ENCODE measurements at regions not wholly inside any gene's neighbourhood (a gene's known extent, or its start where the extent isn't known, plus 50 kb on each side); places are given as distances from the start of the nearest gene placed in this dataset.

- ChIA-PET CTCF (no interaction called here), POLR2A (ENCODE audit: unreplicated experiment) (no interaction called here)
- no peaks in the 10 kb centered on the region for H3K9me3 ChIP-seq (ENCODE audit: control insufficient read depth, insufficient read depth, low read length)
- H3K56ac ChIP-seq (ENCODE audit: extremely low read depth, insufficient read depth, low read length) = no peak overlapping the region
- no peaks in the 10 kb centered on the region for H3K4me1 ChIP-seq (ENCODE audit: control insufficient read depth, insufficient read depth, low read length)
- H3K9me1 ChIP-seq (ENCODE audit: insufficient read depth, low read length) = no peaks in the 10 kb centered on the region
- no peak overlapping the region for H2BK20ac ChIP-seq (ENCODE audit: low read depth, low read length)
- BruUV-seq (replicated peaks) = no TSS peak
- DNase-seq (no peak), ATAC-seq (ENCODE audit: low read depth) (no peak)
- H3K4ac ChIP-seq (ENCODE audit: low read depth, low read length) = no peak overlapping the region
- no peak overlapping the region for H2BK5ac ChIP-seq (ENCODE audit: low read depth, low read length, poor library complexity, severe bottlenecking)
- H4K8ac ChIP-seq (ENCODE audit: low read depth in 2 of 2, low read length in 2 of 2) = no peak overlapping the region
- no peak overlapping the region for H3K23ac ChIP-seq (ENCODE audit: low read depth, low read length)
- H3K9ac ChIP-seq (ENCODE audit: low read depth, low read length) = no peak overlapping the region
- no peak overlapping the region for H3K4me3 ChIP-seq (ENCODE audit: insufficient read depth, low read depth, low read length)
- H2BK120ac ChIP-seq (ENCODE audit: low read depth, low read length) = no peak overlapping the region
- no peak overlapping the region for H4K5ac ChIP-seq (ENCODE audit: low read depth, low read length)
- H3K36me3 ChIP-seq (ENCODE audit: control insufficient read depth, insufficient read depth, low read length) = no peaks in the 10 kb centered on the region
- no peak overlapping the region for H3K27ac ChIP-seq (ENCODE audit: insufficient read depth, low read length)
- H2AK5ac ChIP-seq (ENCODE audit: low read depth, low read length) = no peak overlapping the region
- no peaks in the 10 kb centered on the region for H3K79me1 ChIP-seq (ENCODE audit: low read depth in 1 of 2, low read length in 2 of 2)
- dilution Hi-C loops (cut with HindIII; ENCODE audit: low sequenced_read_pairs, unreplicated experiment) (no loop called here), in situ Hi-C loops (cut with MboI; ENCODE audit: low sequenced_read_pairs) (no loop called here), intact Hi-C loops (cut with micrococcal nuclease) (no loop called here)
- TF ChIP-seq MAFK (IDR thresholded peaks at IDR 0.05; ENCODE audit: low read depth, low read length) = no peak
- no peak for TF ChIP-seq RAD21 (IDR thresholded peaks at IDR 0.05; ENCODE audit: low read length)
- no peak for TF ChIP-seq RFX5 (IDR thresholded peaks at IDR 0.05; ENCODE audit: low read depth, low read length)
- no peak for TF ChIP-seq CHD1 (IDR thresholded peaks at IDR 0.05; ENCODE audit: low read depth, low read length)
- TF ChIP-seq NFE2L2 (IDR thresholded peaks at IDR 0.05; ENCODE audit: low read depth, low read length) = no peak
- TF ChIP-seq FOS (IDR thresholded peaks at IDR 0.05; ENCODE audit: low read depth, low read length) = no peak
- no peak for TF ChIP-seq SMC3 (IDR thresholded peaks at IDR 0.05; ENCODE audit: low read depth, low read length)
- no peak for TF ChIP-seq BHLHE40 (IDR thresholded peaks at IDR 0.05; ENCODE audit: low read depth, low read length)
- TF ChIP-seq RCOR1 (IDR thresholded peaks at IDR 0.05; ENCODE audit: insufficient replicate concordance, low read length) = no peak
- TF ChIP-seq CEBPB (IDR thresholded peaks at IDR 0.05; ENCODE audit: low read depth, low read length) = no peak
- TF ChIP-seq POLR2A (IDR thresholded peaks at IDR 0.05; ENCODE audit: low read depth, low read length) = no peak
- TF ChIP-seq ELK1 (IDR thresholded peaks at IDR 0.05; ENCODE audit: borderline replicate concordance, low read depth, low read length) = no peak
- no peak for TF ChIP-seq MXI1 (IDR thresholded peaks at IDR 0.05; ENCODE audit: borderline replicate concordance, low read depth, low read length)
- H3K27me3 ChIP-seq (ENCODE audit: control insufficient read depth, insufficient read depth, low read length) = no peaks in the 10 kb centered on the region
- H2AFZ ChIP-seq (replicated peaks; ENCODE audit: low read length, poor library complexity) = no peak overlapping the region
- H3K4me2 ChIP-seq (ENCODE audit: low read depth, low read length) = no peak overlapping the region
- H4K20me1 ChIP-seq (ENCODE audit: insufficient read depth, low read length) = no peaks in the 10 kb centered on the region
- H3K18ac ChIP-seq (ENCODE audit: low read depth, low read length) = no peak overlapping the region
- no peak overlapping the region for H2BK15ac ChIP-seq (ENCODE audit: low read depth, low read length)
- H4K91ac ChIP-seq (ENCODE audit: insufficient read depth, low read depth, low read length) = no peak overlapping the region
- no peak overlapping the region for H2AK9ac ChIP-seq (replicated peaks; ENCODE audit: low read depth, low read length, poor library complexity)
- no peak overlapping the region for H3K14ac ChIP-seq (replicated peaks; ENCODE audit: low read depth, low read length)
These were observed 67.6 kb upstream of the C3orf49 start for GRCh38 chr3:63751459-63751858.

All from IMR-90 (cell line).